Thyroid gland (tissue), 4 donors: ENCODE measurements at regions not wholly inside any gene's neighbourhood (a gene's known extent, or its start where the extent isn't known, plus 50 kb on each side); places are given as distances from the start of the nearest gene placed in this dataset.

ENCODE experiments used
- DNase-seq, 2 donors: peaks; one replicate each; pipeline ENCODE4 v3.0.0-alpha.2; 2019
- H3K27ac ChIP-seq, 3 donors: fragments of 200-600 bp; sonication (generic); 1 replicate in 2 of 3; 2 replicates in 1 of 3; pipeline ENCODE4 v1.5.1; 2016 to 2019; ENCODE audit warnings: mild to moderate bottlenecking in 1 of 3, moderate library complexity in 1 of 3
- H3K27me3 ChIP-seq: fragments of 200-600 bp; sonication (generic); one replicate; pipeline ENCODE4 v1.5.1; 2019
- H3K36me3 ChIP-seq, 2 donors: fragments of 200-600 bp; sonication (generic); one replicate each; pipeline ENCODE4 v1.5.1; 2016 to 2019
- H3K4me1 ChIP-seq, 2 donors: fragments of 200-600 bp; sonication (generic); one replicate each; pipeline ENCODE4 v1.5.1; 2017 to 2019
- H3K4me3 ChIP-seq, 3 donors: fragments of 200-600 bp; sonication (generic); replicated peaks in 1 of 3; 1 replicate in 2 of 3; 2 replicates in 1 of 3; pipeline ENCODE4 v1.5.1; 2016; ENCODE audit warnings: mild to moderate bottlenecking in 1 of 3
- H3K9me3 ChIP-seq: fragments of 200-600 bp; sonication (generic); one replicate; pipeline ENCODE4 v1.5.1; 2017
- CTCF ChIP-seq, 6 experiments: fragments of 200-600 bp in 3 of 6; fragments of 450-650 bp in 3 of 6; sonication (generic) in 3 of 6; IDR thresholded peaks; one replicate each; pipeline ENCODE4 v1.5.1; 2016 to 2019; ENCODE audit warnings: antibody characterized with exemption in 6 of 6, mild to moderate bottlenecking in 2 of 6, inconsistent platforms in 1 of 6, moderate library complexity in 1 of 6
- POLR2A ChIP-seq, 2 donors: fragments of 450-650 bp; IDR thresholded peaks; one replicate each; pipeline ENCODE4 v1.6.1; 2017; ENCODE audit warnings: antibody characterized with exemption in 2 of 2, mild to moderate bottlenecking in 2 of 2, moderate library complexity in 1 of 2
- WGBS, 2 donors: methylation state at CpG; one replicate each; pipeline ENCODE4 v1.1.5; 2017; 5-methylcytosine and 5-hydroxymethylcytosine counted together
- intact Hi-C: fragments of 100-400 bp; cut with DNase I; formaldehyde crosslinking; loops from one replicate; pipeline ENCODE4 v1.15.1; 2023

DNA sequence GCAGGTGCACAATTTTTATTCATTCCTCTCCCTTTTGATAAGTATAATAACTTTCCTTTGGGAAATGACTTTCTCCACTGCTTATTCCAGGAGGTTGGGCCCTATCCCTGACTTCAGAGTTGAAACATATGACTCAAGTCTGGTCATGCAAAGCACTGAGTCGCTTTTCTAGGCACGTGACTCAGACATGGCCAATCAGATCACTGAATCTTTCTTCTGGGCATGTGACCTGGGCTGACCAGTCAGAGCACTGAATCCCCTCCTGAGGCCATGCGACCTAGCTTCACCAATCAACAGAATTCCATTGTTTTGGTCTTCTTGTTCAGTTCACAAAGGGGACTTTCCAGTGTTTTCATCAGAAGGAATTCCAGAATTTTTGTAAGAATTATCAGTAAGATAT is 377.1 kb upstream of the KITLG start:
- no peak for DNase-seq
- intact Hi-C loops: no loop called here
- TF ChIP-seq POLR2A (IDR thresholded peaks at IDR 0.05) (no peak), CTCF (IDR thresholded peaks at IDR 0.05) (no peak)

GRCh38 chr12:88955531-88955930 is 375.3 kb upstream of the KITLG start:
- Histone ChIP-seq H3K27me3 (no peaks in the 10 kb centered on the region), H3K36me3 (no peaks in the 10 kb centered on the region), H3K9me3 (no peaks in the 10 kb centered on the region), H3K4me1 (no peaks in the 10 kb centered on the region), H3K4me3 (no peak overlapping the region), H3K27ac (no peak overlapping the region)
- no peak for DNase-seq
- intact Hi-C loops: no loop called here
- 84 to 85% methylated on average over 5 of the region's 5 CpGs for WGBS, 2 donors
- no peak for TF ChIP-seq POLR2A (IDR thresholded peaks at IDR 0.05)
- no peak for TF ChIP-seq CTCF (IDR thresholded peaks at IDR 0.05)

More for the DNA sequence above, 377.1 kb upstream of the KITLG start:
- no peaks in the 10 kb centered on the region for H3K36me3 ChIP-seq
- 96 to 97% methylated on average over 3 of the region's 3 CpGs for WGBS, 2 donors
- no peak overlapping the region for H3K27ac ChIP-seq
- H3K4me1 ChIP-seq: no peaks in the 10 kb centered on the region
- no peaks in the 10 kb centered on the region for H3K27me3 ChIP-seq
- H3K4me3 ChIP-seq: no peak overlapping the region
- no peaks in the 10 kb centered on the region for H3K9me3 ChIP-seq

GRCh38 chr12:88953029-88953586 is 372.8 kb upstream of the KITLG start:
- Histone ChIP-seq H3K4me3 (no peak overlapping the region), H3K9me3 (no peaks in the 10 kb centered on the region), H3K4me1 (no peaks in the 10 kb centered on the region), H3K27ac (no peak overlapping the region), H3K36me3 (no peaks in the 10 kb centered on the region), H3K27me3 (no peaks in the 10 kb centered on the region)
- intact Hi-C loops: no loop called here
- TF ChIP-seq POLR2A (IDR thresholded peaks at IDR 0.05) (no peak), CTCF (IDR thresholded peaks at IDR 0.05) (no peak)
- 83 to 86% methylated on average over 9 of the region's 9 CpGs for WGBS, 2 donors
- no peak for DNase-seq

DNA sequence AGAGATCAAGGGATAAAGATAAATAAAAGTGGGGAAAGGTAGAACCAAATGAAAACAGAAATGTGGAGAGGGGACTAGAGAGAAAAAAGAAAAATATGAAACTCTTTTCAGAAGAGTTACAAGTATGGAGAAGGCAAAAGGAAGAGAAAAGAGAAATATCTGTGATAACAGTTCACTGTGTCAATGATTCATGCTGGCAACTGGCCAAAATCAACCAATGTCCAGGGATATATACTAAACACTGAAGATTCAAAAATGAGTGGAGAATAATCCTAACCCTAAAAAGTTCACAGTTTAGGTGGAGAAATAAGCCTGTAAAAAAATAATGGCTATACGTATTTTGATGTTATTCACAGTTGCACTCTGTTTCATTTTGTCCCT is 372.3 kb upstream of the KITLG start:
- Histone ChIP-seq H3K27ac (no peak overlapping the region), H3K4me3 (no peak overlapping the region), H3K27me3 (no peaks in the 10 kb centered on the region), H3K36me3 (no peaks in the 10 kb centered on the region), H3K4me1 (no peaks in the 10 kb centered on the region), H3K9me3 (no peaks in the 10 kb centered on the region)
- DNase-seq: peak in 1 of 2 donors; percentile 2
- intact Hi-C loops: no loop called here
- 92 to 95% methylated on average over 1 of the region's 1 CpG for WGBS, 2 donors
- no peak for TF ChIP-seq CTCF (IDR thresholded peaks at IDR 0.05)
- TF ChIP-seq POLR2A (IDR thresholded peaks at IDR 0.05): no peak

DNA sequence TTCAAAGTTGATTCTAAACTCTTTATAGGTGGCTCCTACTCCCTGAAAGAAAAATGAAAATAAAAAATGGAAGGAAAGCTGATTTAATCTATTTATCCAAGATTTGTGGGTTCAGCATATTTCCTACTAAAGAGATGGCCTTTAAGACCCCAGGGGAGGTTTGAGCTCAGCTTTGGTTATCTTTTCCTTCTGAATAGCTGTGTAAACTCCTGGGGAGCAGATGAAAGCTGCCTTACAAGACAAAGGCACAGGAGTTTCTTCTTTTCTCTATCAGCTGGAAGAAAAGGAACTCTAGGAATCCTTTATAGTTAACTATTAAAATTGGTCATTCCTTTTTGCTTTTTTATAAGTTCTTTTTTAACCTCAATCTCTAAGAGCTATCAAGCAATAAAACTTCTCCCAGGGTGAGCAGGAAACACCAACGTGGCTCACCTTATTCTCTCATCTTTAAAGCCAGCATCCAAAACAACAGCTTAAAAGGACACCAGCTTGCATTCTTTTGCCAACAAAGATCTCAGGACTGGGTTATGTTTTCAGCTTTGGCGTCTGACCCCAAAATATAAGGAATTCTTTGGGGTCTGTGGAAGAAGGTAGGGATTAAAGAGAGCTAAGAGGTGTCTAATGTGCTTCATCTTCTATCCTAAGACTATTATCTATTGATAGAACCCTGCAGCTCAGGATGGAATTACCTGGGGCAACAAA is 371.7 kb upstream of the KITLG start:
- no peak for DNase-seq
- no peak overlapping the region for H3K27ac ChIP-seq
- no peaks in the 10 kb centered on the region for H3K36me3 ChIP-seq
- no peaks in the 10 kb centered on the region for H3K27me3 ChIP-seq
- no peaks in the 10 kb centered on the region for H3K4me1 ChIP-seq
- intact Hi-C loops: no loop called here
- no peak overlapping the region for H3K4me3 ChIP-seq
- no peak for TF ChIP-seq CTCF (IDR thresholded peaks at IDR 0.05)
- H3K9me3 ChIP-seq: no peaks in the 10 kb centered on the region
- WGBS, 2 donors: 27 to 30% methylated on average over 2 of the region's 2 CpGs
